Common myeloid progenitor, CD34-positive (primary cell): ENCODE measurements at regions not wholly inside any gene's neighbourhood (a gene's known extent, or its start where the extent isn't known, plus 50 kb on each side); places are given as distances from the start of the nearest gene placed in this dataset.

ENCODE experiments used
- CTCF ChIA-PET: fragments of 350-600 bp; sonication (Branson Sonifier 250); formaldehyde crosslinking; loops from one replicate; lab custom pipeline; 2021; ENCODE audit warnings: antibody characterized with exemption; lab: Charles Lee
- POLR2A ChIA-PET: fragments of 350-600 bp; sonication (Branson Sonifier 250); formaldehyde crosslinking; loops from one replicate; lab custom pipeline; 2021; ENCODE audit warnings: antibody characterized with exemption; lab: Charles Lee
- DNase-seq, 3 donors: peaks; one replicate each; pipeline versions ENCODE4 v3.0.0 to v3.0.0-alpha.2; 2013
- H3K27ac ChIP-seq, 2 experiments: 1 replicate in 1 of 2; 2 replicates in 1 of 2; pipeline ENCODE4 v1.7.0; 2013; ENCODE audit warnings: inconsistent platforms in 2 of 2, low read length in 2 of 2, mild to moderate bottlenecking in 2 of 2, low read depth in 1 of 2, moderate library complexity in 1 of 2; ENCODE audit not compliant: severe bottlenecking in 2 of 2, insufficient read depth in 1 of 2, poor library complexity in 1 of 2
- H3K27me3 ChIP-seq, 5 experiments: replicated peaks in 2 of 5; 1 replicate in 3 of 5; 2 replicates in 2 of 5; pipeline versions ENCODE4 v1.6.1 to v1.7.0; 2013; ENCODE audit warnings: low read length in 4 of 5, mild to moderate bottlenecking in 2 of 5, moderate library complexity in 2 of 5, inconsistent platforms in 1 of 5; ENCODE audit not compliant: insufficient read depth in 5 of 5, control insufficient read depth in 4 of 5
- H3K36me3 ChIP-seq, 4 experiments: 1 replicate in 2 of 4; 2 replicates in 2 of 4; pipeline versions ENCODE4 v1.6.1 to v1.7.0; 2013; ENCODE audit warnings: low read length in 3 of 4, control low read depth in 1 of 4, mild to moderate bottlenecking in 1 of 4; ENCODE audit not compliant: control insufficient read depth in 4 of 4, insufficient read depth in 4 of 4
- H3K4me1 ChIP-seq, 4 experiments: 1 replicate in 3 of 4; 2 replicates in 1 of 4; pipeline versions ENCODE4 v1.6.1 to v1.7.1; 2013; ENCODE audit warnings: low read length in 3 of 4, mild to moderate bottlenecking in 3 of 4, control low read depth in 1 of 4, inconsistent platforms in 1 of 4, moderate library complexity in 1 of 4; ENCODE audit not compliant: control insufficient read depth in 4 of 4, insufficient read depth in 4 of 4; ENCODE audit errors: control extremely low read depth in 1 of 4
- H3K4me3 ChIP-seq, 7 experiments: 1 replicate in 4 of 7; 2 replicates in 3 of 7; pipeline versions ENCODE4 v1.5.1 to v1.7.0; 2013; ENCODE audit warnings: mild to moderate bottlenecking in 7 of 7, low read length in 6 of 7, moderate library complexity in 6 of 7, inconsistent platforms in 2 of 7, low read depth in 2 of 7, control low read depth in 1 of 7; ENCODE audit not compliant: insufficient read depth in 4 of 7, control insufficient read depth in 1 of 7; ENCODE audit errors: extremely low read depth in 1 of 7
- H3K9me3 ChIP-seq, 5 experiments: 1 replicate in 4 of 5; 2 replicates in 1 of 5; pipeline versions ENCODE4 v1.6.1 to v1.7.1; 2013; ENCODE audit warnings: low read length in 4 of 5, mild to moderate bottlenecking in 2 of 5, inconsistent platforms in 1 of 5, low read depth in 1 of 5, moderate library complexity in 1 of 5; ENCODE audit not compliant: control insufficient read depth in 4 of 5, insufficient read depth in 2 of 5; ENCODE audit errors: control extremely low read depth in 1 of 5
- WGBS: methylation state at CpG from one replicate; pipeline ENCODE4 v1.1.5; 2013; ENCODE audit not compliant: insufficient coverage; 5-methylcytosine and 5-hydroxymethylcytosine counted together

DNA sequence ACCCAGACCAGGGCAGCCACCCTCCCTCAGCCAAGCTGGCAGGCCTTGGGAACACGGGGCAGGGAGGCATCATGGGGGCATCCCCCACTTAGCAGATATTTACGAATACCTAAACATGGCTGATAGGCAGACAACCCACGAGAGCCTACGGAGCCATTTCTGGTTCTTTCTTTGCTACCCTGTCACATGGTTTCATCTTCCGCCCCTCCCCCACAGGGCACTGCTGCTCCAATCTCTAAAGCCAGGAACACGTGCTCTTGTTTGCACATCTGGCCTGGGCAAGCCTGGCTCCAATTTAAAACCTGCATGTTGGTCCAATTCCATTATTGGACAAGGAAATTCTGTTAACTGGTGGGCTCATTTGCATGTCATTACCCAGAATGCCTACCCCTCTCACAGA lies 447.4 kb upstream of the NR2F2 start:
- no peak for DNase-seq
- ChIA-PET POLR2A (no interaction called here), CTCF (no interaction called here)
- Histone ChIP-seq H3K27ac (no peak overlapping the region), H3K27me3 (no peaks in the 10 kb centered on the region), H3K4me1 (peaks cover 0 to 28% (median 9%) of the 10 kb centered on the region in 4 experiments), H3K36me3 (no peaks in the 10 kb centered on the region), H3K9me3 (no peaks in the 10 kb centered on the region), H3K4me3 (no peak overlapping the region)
- 96% methylated on average over 6 of the region's 6 CpGs for WGBS

DNA sequence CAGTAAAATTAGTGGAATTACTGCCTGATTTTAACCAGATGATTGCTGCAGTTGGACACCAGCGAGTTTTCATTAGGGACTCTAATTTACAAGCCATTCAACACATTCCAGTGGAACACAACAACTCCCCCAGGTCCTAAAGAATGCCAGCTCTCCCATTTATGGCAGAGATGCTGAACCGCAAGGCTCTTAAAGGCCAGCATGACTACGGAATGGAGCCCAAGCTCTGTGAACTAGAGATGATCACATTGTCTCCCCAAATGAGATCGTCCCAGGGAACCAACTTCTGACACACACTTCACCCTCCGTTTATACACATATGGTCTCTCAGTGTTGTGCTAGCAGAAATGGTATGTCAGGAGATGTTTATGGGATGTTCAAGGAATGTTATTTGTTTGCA lies 446.2 kb upstream of the NR2F2 start:
- no peaks in the 10 kb centered on the region for H3K36me3 ChIP-seq
- POLR2A ChIA-PET = interaction anchor here (0.6 kb wide), 1 partner anchor 23 kb away, joined by 3 read pairs; no protein-coding TSS in a partner anchor
- 100% methylated on average over 1 of the region's 5 CpGs for WGBS
- H3K4me1 ChIP-seq = peaks cover 0 to 18% (median 8%) of the 10 kb centered on the region in 4 experiments
- CTCF ChIA-PET = no interaction called here
- H3K27me3 ChIP-seq = no peaks in the 10 kb centered on the region
- no peak overlapping the region for H3K27ac ChIP-seq
- no peak for DNase-seq
- no peak overlapping the region for H3K4me3 ChIP-seq
- no peaks in the 10 kb centered on the region for H3K9me3 ChIP-seq

- WGBS = 96% methylated on average over 7 of the region's 7 CpGs
- H3K9me3 ChIP-seq = no peaks in the 10 kb centered on the region
- CTCF ChIA-PET = no interaction called here
- POLR2A ChIA-PET = no interaction called here
- H3K4me3 ChIP-seq = no peak overlapping the region
- H3K27me3 ChIP-seq = no peaks in the 10 kb centered on the region
- no peaks in the 10 kb centered on the region for H3K36me3 ChIP-seq
- no peak overlapping the region for H3K27ac ChIP-seq
- peaks cover 0 to 5% (median 0%) of the 10 kb centered on the region in 4 experiments for H3K4me1 ChIP-seq
- DNase-seq = no peak
These were observed 442.7 kb upstream of the NR2F2 start for GRCh38 chr15:95887666-95888390.

GRCh38 chr15:95888762-95889161 lies 441.7 kb upstream of the NR2F2 start:
- no peaks in the 10 kb centered on the region for H3K36me3 ChIP-seq
- H3K4me3 ChIP-seq = no peak overlapping the region
- no peaks in the 10 kb centered on the region for H3K9me3 ChIP-seq
- ChIA-PET CTCF (no interaction called here), POLR2A (no interaction called here)
- WGBS = 100% methylated on average over 1 of the region's 1 CpG
- no peaks in the 10 kb centered on the region for H3K27me3 ChIP-seq
- H3K27ac ChIP-seq = no peak overlapping the region
- H3K4me1 ChIP-seq = no peaks in the 10 kb centered on the region
- no peak for DNase-seq

DNA sequence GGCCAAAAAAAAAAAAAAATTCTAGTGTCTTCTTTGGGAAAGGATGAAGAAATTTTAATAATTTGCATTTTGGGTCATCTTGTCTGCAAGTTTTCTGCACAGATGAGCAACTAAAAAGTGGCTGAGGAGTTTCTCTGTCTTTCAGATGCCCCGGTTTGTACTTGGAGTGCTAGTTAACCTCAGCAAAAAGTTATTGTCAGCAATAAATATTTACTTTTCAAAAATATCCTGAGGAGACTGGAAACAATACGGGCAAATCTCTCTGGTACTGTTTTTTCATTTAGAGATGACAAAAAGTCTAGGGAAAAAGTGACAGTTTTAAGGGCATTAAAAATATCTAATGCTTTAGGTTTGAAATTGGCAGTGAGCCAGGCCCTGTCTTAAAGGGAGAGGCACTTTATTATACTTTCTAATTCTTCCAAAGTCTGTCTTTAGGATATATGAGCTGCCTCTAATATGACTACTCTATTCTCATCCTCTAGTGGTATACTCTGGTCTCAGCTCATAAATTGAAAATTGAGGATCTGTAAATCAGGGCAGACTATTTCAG lies 436.0 kb upstream of the NR2F2 start:
- 70% methylated on average over 2 of the region's 2 CpGs for WGBS

GRCh38 chr15:95895508-95895907 lies 435.0 kb upstream of the NR2F2 start:
- Histone ChIP-seq H3K4me1 (peaks cover 0 to 3% (median 0%) of the 10 kb centered on the region in 4 experiments), H3K9me3 (no peaks in the 10 kb centered on the region), H3K27me3 (no peaks in the 10 kb centered on the region), H3K27ac (no peak overlapping the region), H3K4me3 (no peak overlapping the region), H3K36me3 (no peaks in the 10 kb centered on the region)
- ChIA-PET POLR2A (no interaction called here), CTCF (no interaction called here)
- DNase-seq = no peak

More for the DNA sequence above, 436.0 kb upstream of the NR2F2 start:
- Histone ChIP-seq H3K36me3 (no peaks in the 10 kb centered on the region), H3K4me3 (no peak overlapping the region), H3K27me3 (no peaks in the 10 kb centered on the region), H3K9me3 (no peaks in the 10 kb centered on the region), H3K4me1 (peaks cover 0 to 3% (median 0%) of the 10 kb centered on the region in 4 experiments), H3K27ac (no peak overlapping the region)
- POLR2A ChIA-PET = no interaction called here
- no peak for DNase-seq
- CTCF ChIA-PET = no interaction called here

GRCh38 chr15:95897651-95898050 lies 432.8 kb upstream of the NR2F2 start:
- POLR2A ChIA-PET = no interaction called here
- 100% methylated on average over 2 of the region's 2 CpGs for WGBS
- CTCF ChIA-PET = interaction anchor here (1.1 to 1.5 kb wide), 4 partner anchors 14 to 39 kb away, joined by 3 read pairs; no protein-coding TSS in a partner anchor

More at GRCh38 chr15:95897651-95898050, 432.8 kb upstream of the NR2F2 start:
- Histone ChIP-seq H3K27me3 (no peaks in the 10 kb centered on the region), H3K9me3 (no peaks in the 10 kb centered on the region), H3K4me3 (no peak overlapping the region), H3K27ac (no peak overlapping the region), H3K36me3 (no peaks in the 10 kb centered on the region), H3K4me1 (peaks cover 0 to 3% (median 0%) of the 10 kb centered on the region in 4 experiments)
- DNase-seq = no peak
